ENCODE measurements at regions not wholly inside any gene's neighbourhood (a gene's known extent, or its start where the extent isn't known, plus 50 kb on each side); places are given as distances from the start of the nearest gene placed in this dataset.

DNA sequence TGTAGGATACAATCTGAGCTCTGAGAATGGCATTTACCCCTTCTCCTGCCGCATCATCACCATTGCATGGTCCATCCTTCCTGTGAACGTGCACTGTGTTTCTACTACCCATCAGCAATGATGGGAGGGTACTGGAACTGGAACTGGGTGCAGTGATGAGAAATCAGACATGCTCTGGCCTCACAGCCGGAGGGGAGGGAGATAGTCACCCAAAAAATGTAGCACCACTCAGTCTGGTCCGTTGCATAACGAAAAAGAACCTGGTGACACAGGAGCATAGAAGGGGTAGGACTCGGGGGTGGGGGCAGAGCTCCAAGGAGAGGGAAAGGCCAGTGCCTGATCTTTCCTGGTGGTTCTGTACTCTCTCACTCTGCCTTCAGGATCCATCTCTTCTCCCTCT is 205.0 kb downstream of the RPLP1 start:
- CTCF ChIA-PET = interaction anchor here (0.9 kb wide), 1 partner anchor 181 kb away, joined by 3 read pairs; no protein-coding TSS in a partner anchor

DNA sequence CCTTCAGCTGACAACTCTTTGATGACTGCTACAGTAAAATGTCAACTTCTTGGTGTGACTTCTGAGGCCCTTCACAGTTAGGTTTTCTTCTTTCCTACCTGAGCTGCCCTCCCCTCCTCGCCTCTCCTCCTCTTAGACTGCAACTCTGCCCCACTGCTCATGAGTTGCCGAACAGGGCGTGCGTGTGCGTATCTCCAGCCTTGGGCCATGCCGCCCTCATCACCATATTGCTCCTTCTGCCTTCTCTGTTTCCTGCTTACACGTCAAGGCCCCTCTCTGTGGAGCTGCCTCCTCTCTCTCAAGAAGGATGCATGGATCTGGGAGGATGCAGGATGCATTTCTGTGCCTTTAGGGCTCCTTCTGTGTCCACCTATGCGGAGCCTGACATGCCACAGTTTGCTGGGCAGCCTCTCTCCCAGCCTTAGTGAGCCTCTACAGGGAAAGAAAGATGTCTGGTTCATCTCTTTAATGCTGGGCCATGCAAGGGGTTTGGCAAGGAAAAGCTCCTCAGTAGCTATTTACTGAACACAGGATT is 205.9 kb downstream of the RPLP1 start:
- Histone ChIP-seq H3K79me2 (ENCODE audit: insufficient read depth) (no peaks in the 10 kb centered on the region), H3K9me3 (no peaks in the 10 kb centered on the region), H3K9ac (no peak overlapping the region), H2AFZ (ENCODE audit: low read depth) (no peak overlapping the region), H3K36me3 (replicated peaks in 1 of 2; ENCODE audit: control insufficient read depth in 1 of 2, insufficient read depth in 2 of 2, low read length in 1 of 2) (no peaks in the 10 kb centered on the region), H3K4me2 (no peak overlapping the region), H3K4me3 (ENCODE audit: low read depth in 2 of 2, low read length in 1 of 2) (no peak overlapping the region), H3K4me1 (ENCODE audit: control insufficient read depth in 1 of 2, insufficient read depth in 2 of 2, low read depth in 1 of 2, low read length in 1 of 2) (no peaks in the 10 kb centered on the region), H3F3A (replicated peaks; ENCODE audit: insufficient read depth) (no peaks in the 10 kb centered on the region), H4K20me1 (ENCODE audit: insufficient read depth) (no peaks in the 10 kb centered on the region), H3K27ac (ENCODE audit: low read depth in 2 of 2, low read length in 1 of 2) (no peak overlapping the region), H3K27me3 (ENCODE audit: insufficient read depth) (peaks cover 19% of the 10 kb centered on the region; the same call in 1 of the 2 replicates), H3K9me2 (no peaks in the 10 kb centered on the region)
- POLR2A ChIA-PET = no interaction called here
- 62% methylated on average over 8 of the region's 8 CpGs for WGBS (ENCODE audit: low lambda C conversion rate)
- no peak for DNase-seq
- CTCF ChIA-PET = interaction anchor here (0.9 kb wide), 1 partner anchor 182 kb away, joined by 3 read pairs; no protein-coding TSS in a partner anchor
- TF ChIP-seq, protein P1, sequence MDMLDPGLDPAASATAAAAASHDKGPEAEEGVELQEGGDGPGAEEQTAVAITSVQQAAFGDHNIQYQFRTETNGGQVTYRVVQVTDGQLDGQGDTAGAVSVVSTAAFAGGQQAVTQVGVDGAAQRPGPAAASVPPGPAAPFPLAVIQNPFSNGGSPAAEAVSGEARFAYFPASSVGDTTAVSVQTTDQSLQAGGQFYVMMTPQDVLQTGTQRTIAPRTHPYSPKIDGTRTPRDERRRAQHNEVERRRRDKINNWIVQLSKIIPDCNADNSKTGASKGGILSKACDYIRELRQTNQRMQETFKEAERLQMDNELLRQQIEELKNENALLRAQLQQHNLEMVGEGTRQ (IDR thresholded peaks at IDR 0.05; ENCODE audit: borderline replicate concordance, low read depth, low read length) = no peak
- TF ChIP-seq, protein P2, sequence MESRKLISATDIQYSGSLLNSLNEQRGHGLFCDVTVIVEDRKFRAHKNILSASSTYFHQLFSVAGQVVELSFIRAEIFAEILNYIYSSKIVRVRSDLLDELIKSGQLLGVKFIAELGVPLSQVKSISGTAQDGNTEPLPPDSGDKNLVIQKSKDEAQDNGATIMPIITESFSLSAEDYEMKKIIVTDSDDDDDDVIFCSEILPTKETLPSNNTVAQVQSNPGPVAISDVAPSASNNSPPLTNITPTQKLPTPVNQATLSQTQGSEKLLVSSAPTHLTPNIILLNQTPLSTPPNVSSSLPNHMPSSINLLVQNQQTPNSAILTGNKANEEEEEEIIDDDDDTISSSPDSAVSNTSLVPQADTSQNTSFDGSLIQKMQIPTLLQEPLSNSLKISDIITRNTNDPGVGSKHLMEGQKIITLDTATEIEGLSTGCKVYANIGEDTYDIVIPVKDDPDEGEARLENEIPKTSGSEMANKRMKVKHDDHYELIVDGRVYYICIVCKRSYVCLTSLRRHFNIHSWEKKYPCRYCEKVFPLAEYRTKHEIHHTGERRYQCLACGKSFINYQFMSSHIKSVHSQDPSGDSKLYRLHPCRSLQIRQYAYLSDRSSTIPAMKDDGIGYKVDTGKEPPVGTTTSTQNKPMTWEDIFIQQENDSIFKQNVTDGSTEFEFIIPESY (IDR thresholded peaks at IDR 0.05; ENCODE audit: borderline replicate concordance, low read depth) = no peak
- TF ChIP-seq EP300 (IDR thresholded peaks at IDR 0.05; ENCODE audit: borderline replicate concordance in 1 of 2, low read depth in 1 of 2, low read length in 1 of 2) (no peak), MEF2A (IDR thresholded peaks at IDR 0.05; ENCODE audit: borderline replicate concordance, low read depth) (no peak), FOXM1 (IDR thresholded peaks at IDR 0.05; ENCODE audit: low read depth) (no peak), JUND (IDR thresholded peaks at IDR 0.05) (no peak), EZH2phosphoT487 (IDR thresholded peaks at IDR 0.05; ENCODE audit: borderline replicate concordance, low read depth) (no peak), GATA2 (CRISPR knock-in tag; IDR thresholded peaks at IDR 0.05) (no peak)

More for the DNA sequence above, 205.0 kb downstream of the RPLP1 start:
- WGBS (ENCODE audit: low lambda C conversion rate) = 38% methylated on average over 6 of the region's 6 CpGs
- Histone ChIP-seq H3K9me2 (no peaks in the 10 kb centered on the region), H3K27ac (ENCODE audit: low read depth in 2 of 2, low read length in 1 of 2) (no peak overlapping the region), H3K9me3 (no peaks in the 10 kb centered on the region), H3K4me1 (ENCODE audit: control insufficient read depth in 1 of 2, insufficient read depth in 2 of 2, low read depth in 1 of 2, low read length in 1 of 2) (no peaks in the 10 kb centered on the region), H3K9ac (no peak overlapping the region), H3F3A (replicated peaks; ENCODE audit: insufficient read depth) (no peaks in the 10 kb centered on the region), H3K27me3 (ENCODE audit: insufficient read depth) (peaks cover 28% of the 10 kb centered on the region; the same call in 1 of the 2 replicates), H3K4me3 (ENCODE audit: low read depth in 2 of 2, low read length in 1 of 2) (no peak overlapping the region), H3K79me2 (ENCODE audit: insufficient read depth) (no peaks in the 10 kb centered on the region), H3K36me3 (replicated peaks in 1 of 2; ENCODE audit: control insufficient read depth in 1 of 2, insufficient read depth in 2 of 2, low read length in 1 of 2) (no peaks in the 10 kb centered on the region), H3K4me2 (no peak overlapping the region), H2AFZ (ENCODE audit: low read depth) (no peak overlapping the region), H4K20me1 (ENCODE audit: insufficient read depth) (no peaks in the 10 kb centered on the region)
- TF ChIP-seq, protein P1 (IDR thresholded peaks at IDR 0.05; ENCODE audit: borderline replicate concordance, low read depth, low read length) = no peak
- TF ChIP-seq YY1 (IDR thresholded peaks at IDR 0.05; ENCODE audit: low read depth) = no peak
- TF ChIP-seq TCF12 (IDR thresholded peaks at IDR 0.05) = no peak
- TF ChIP-seq RCOR1 (IDR thresholded peaks at IDR 0.05; ENCODE audit: low read length) = no peak
- no peak for TF ChIP-seq SMC3 (IDR thresholded peaks at IDR 0.05; ENCODE audit: low read depth, low read length)
- no peak for TF ChIP-seq TAF1 (IDR thresholded peaks at IDR 0.05; ENCODE audit: borderline replicate concordance, low read depth, low read length)
- no peak for TF ChIP-seq FOSL2 (IDR thresholded peaks at IDR 0.05; ENCODE audit: borderline replicate concordance, low read depth)
- TF ChIP-seq, protein P3, sequence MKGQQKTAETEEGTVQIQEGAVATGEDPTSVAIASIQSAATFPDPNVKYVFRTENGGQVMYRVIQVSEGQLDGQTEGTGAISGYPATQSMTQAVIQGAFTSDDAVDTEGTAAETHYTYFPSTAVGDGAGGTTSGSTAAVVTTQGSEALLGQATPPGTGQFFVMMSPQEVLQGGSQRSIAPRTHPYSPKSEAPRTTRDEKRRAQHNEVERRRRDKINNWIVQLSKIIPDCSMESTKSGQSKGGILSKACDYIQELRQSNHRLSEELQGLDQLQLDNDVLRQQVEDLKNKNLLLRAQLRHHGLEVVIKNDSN (IDR thresholded peaks at IDR 0.05; ENCODE audit: borderline replicate concordance, low read depth) = no peak
- TF ChIP-seq MXI1 (IDR thresholded peaks at IDR 0.05; ENCODE audit: low read depth, low read length) = no peak
- no peak for TF ChIP-seq SIN3A (IDR thresholded peaks at IDR 0.05; ENCODE audit: borderline replicate concordance, low read depth, low read length)
- TF ChIP-seq ELF1 (IDR thresholded peaks at IDR 0.05) = no peak
- TF ChIP-seq NRF1 (IDR thresholded peaks at IDR 0.05; ENCODE audit: low read depth, low read length) = no peak
- no peak for TF ChIP-seq GATA2 (CRISPR knock-in tag; IDR thresholded peaks at IDR 0.05)
- no peak for TF ChIP-seq NFIC (IDR thresholded peaks at IDR 0.05; ENCODE audit: borderline replicate concordance)
- no peak for TF ChIP-seq GABPA (IDR thresholded peaks at IDR 0.05; ENCODE audit: low read depth)
- TF ChIP-seq MEF2A (IDR thresholded peaks at IDR 0.05; ENCODE audit: borderline replicate concordance, low read depth) = no peak
- TF ChIP-seq EZH2phosphoT487 (IDR thresholded peaks at IDR 0.05; ENCODE audit: borderline replicate concordance, low read depth) = no peak
- no peak for TF ChIP-seq RAD21 (IDR thresholded peaks at IDR 0.05; ENCODE audit: low read length)
- POLR2A ChIA-PET = no interaction called here
- DNase-seq = no peak

Data from SK-N-SH (cell line).